ENCODE measurements at regions not wholly inside any gene's neighbourhood (a gene's known extent, or its start where the extent isn't known, plus 50 kb on each side); places are given as distances from the start of the nearest gene placed in this dataset.
A peak's percentile ranks its signal among the peaks of the same experiment; 100 is the strongest.
"Not testable (repeated sequence)": the region's sequence is repeated elsewhere in the genome, so short reads cannot be mapped to it uniquely, and the experiment has no call there.

GRCh38 chr5:62223312-62223670, 82.7 kb upstream of the KIF2A start:
- not testable (repeated sequence) for H3K4me3 ChIP-seq (ENCODE audit: low read depth, low read length)

GRCh38 chr5:62224987-62225601, 80.9 kb upstream of the KIF2A start:
- H3K4me3 ChIP-seq (ENCODE audit: low read depth, low read length), result not testable (repeated sequence)
- DNase-seq (ENCODE audit: low read depth), result peak; percentile 8

More at GRCh38 chr5:62223312-62223670, 82.7 kb upstream of the KIF2A start:
- TF ChIP-seq, protein P1, sequence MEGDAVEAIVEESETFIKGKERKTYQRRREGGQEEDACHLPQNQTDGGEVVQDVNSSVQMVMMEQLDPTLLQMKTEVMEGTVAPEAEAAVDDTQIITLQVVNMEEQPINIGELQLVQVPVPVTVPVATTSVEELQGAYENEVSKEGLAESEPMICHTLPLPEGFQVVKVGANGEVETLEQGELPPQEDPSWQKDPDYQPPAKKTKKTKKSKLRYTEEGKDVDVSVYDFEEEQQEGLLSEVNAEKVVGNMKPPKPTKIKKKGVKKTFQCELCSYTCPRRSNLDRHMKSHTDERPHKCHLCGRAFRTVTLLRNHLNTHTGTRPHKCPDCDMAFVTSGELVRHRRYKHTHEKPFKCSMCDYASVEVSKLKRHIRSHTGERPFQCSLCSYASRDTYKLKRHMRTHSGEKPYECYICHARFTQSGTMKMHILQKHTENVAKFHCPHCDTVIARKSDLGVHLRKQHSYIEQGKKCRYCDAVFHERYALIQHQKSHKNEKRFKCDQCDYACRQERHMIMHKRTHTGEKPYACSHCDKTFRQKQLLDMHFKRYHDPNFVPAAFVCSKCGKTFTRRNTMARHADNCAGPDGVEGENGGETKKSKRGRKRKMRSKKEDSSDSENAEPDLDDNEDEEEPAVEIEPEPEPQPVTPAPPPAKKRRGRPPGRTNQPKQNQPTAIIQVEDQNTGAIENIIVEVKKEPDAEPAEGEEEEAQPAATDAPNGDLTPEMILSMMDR (IDR thresholded peaks at IDR 0.05; ENCODE audit: low read depth, low read length), result peak; percentile 18
- not testable (repeated sequence) for DNase-seq (ENCODE audit: low read depth)

DNA sequence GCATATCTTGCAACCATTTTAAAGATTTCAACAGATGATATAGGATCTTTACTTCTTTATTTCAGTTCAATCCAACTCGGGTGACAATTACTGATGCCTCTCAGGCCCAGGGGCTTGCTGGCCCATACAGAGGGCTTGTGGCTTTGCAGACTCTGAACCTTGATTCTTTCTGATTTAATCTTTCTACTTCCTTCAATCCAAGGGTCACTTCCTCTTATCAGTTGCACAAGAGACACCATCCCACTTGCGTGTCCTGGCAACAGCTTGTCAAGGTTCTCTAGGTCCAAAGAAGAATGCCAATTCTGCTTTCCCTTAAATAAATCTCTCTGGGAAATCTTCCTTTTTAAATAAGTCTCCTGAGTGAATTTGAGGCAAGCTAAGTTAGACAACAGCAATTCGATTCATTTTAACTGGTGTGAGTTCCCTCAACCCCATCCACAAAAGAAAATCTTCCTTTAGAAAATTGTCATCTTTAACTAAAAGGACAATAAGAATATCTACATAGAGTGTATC, 75.1 kb upstream of the KIF2A start:
- DNase-seq (ENCODE audit: low read depth), result peak; percentile 6
- not testable (repeated sequence) for H3K4me3 ChIP-seq (ENCODE audit: low read depth, low read length)

GRCh38 chr5:62231576-62231975, 74.4 kb upstream of the KIF2A start:
- H3K4me3 ChIP-seq (ENCODE audit: low read depth, low read length), result no peak overlapping the region
- DNase-seq (ENCODE audit: low read depth), result no peak
- TF ChIP-seq POLR2A (IDR thresholded peaks at IDR 0.05; ENCODE audit: extremely low read depth, insufficient read length), result no peak
- TF ChIP-seq, protein P1 (IDR thresholded peaks at IDR 0.05; ENCODE audit: low read depth, low read length), result no peak
- TF ChIP-seq MYC (IDR thresholded peaks at IDR 0.05; ENCODE audit: low read depth, low read length), result no peak
- TF ChIP-seq, protein P2, sequence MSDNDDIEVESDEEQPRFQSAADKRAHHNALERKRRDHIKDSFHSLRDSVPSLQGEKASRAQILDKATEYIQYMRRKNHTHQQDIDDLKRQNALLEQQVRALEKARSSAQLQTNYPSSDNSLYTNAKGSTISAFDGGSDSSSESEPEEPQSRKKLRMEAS (IDR thresholded peaks at IDR 0.05; ENCODE audit: low read depth, low read length), result no peak

DNA sequence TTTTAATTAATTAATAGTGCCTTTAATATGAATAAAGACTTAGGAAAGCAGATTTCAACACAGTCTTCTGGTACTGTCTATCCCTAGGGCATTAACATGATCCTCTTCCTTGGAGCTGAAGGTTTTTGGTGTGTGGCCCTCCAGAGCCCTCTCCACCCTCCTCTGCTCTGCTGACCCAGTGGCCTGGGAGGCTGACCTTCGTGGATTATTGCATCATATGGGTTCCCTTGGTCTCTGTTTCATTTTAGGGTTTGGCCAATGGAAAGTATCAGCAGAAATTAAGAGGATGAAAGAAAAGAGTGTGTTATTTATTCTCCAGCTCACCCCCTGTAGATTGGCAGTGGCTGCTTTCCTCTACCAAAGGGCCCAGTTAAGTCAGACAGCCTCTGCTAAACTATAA, 73.8 kb upstream of the KIF2A start:
- H3K4me3 ChIP-seq (ENCODE audit: low read depth, low read length); DNase-seq (ENCODE audit: low read depth): not testable (repeated sequence)

- DNase-seq (ENCODE audit: low read depth), result peak; percentile 35
- not testable (repeated sequence) for H3K4me3 ChIP-seq (ENCODE audit: low read depth, low read length)
Observed at GRCh38 chr5:62233083-62234046, 72.6 kb upstream of the KIF2A start.

GRCh38 chr5:62236593-62236992, 69.4 kb upstream of the KIF2A start:
- H3K4me3 ChIP-seq (ENCODE audit: low read depth, low read length), result not testable (repeated sequence)

GRCh38 chr5:62237944-62238343, 68.1 kb upstream of the KIF2A start:
- not testable (repeated sequence) for H3K4me3 ChIP-seq (ENCODE audit: low read depth, low read length); DNase-seq (ENCODE audit: low read depth)

More at GRCh38 chr5:62236593-62236992, 69.4 kb upstream of the KIF2A start:
- DNase-seq (ENCODE audit: low read depth), result not testable (repeated sequence)

GRCh38 chr5:62238584-62238983, 67.4 kb upstream of the KIF2A start:
- H3K4me3 ChIP-seq (ENCODE audit: low read depth, low read length), result not testable (repeated sequence)

DNA sequence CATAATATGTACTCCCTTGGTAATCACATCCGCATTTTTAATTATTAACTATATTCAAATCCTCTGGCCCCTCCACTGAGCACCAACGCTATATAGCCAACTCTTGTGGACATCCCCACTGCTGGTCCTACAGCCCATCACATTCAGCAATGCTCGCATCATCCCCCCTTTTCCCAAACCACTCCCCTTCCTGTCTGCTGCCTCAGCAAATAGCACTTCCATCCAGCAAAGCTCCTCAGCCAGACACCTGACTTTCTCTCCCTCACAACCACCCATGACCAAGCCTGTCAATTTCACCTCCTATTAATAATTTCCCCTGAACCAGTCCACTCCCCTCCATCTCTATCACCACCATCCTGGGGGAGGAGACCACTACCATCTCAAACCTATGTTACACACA, 65.5 kb upstream of the KIF2A start:
- H3K4me3 ChIP-seq (ENCODE audit: low read depth, low read length); DNase-seq (ENCODE audit: low read depth): not testable (repeated sequence)

More at GRCh38 chr5:62238584-62238983, 67.4 kb upstream of the KIF2A start:
- not testable (repeated sequence) for DNase-seq (ENCODE audit: low read depth)

DNA sequence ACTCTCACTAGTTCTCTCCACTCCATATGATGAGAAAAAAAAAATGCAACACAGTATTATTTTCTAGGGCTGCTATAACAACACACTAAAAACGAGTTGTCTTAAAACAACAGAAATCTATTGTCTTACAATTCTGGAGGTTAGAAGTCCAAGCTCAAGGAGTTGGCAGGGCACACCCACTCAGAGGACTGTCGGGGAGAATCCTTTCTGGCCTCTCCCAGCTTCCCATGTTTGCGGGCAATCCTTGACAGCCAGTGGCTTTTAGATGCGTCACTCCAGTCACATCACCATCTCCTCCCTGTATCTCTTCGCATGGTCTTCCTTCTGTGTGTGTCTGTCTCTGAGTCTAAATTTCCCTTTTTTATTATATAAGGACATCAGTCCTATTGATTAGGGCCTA, 64.0 kb upstream of the KIF2A start:
- DNase-seq (ENCODE audit: low read depth); H3K4me3 ChIP-seq (ENCODE audit: low read depth, low read length): not testable (repeated sequence)

- not testable (repeated sequence) for DNase-seq (ENCODE audit: low read depth); H3K4me3 ChIP-seq (ENCODE audit: low read depth, low read length)
Observed at GRCh38 chr5:62243046-62243445, 63.0 kb upstream of the KIF2A start.

DNA sequence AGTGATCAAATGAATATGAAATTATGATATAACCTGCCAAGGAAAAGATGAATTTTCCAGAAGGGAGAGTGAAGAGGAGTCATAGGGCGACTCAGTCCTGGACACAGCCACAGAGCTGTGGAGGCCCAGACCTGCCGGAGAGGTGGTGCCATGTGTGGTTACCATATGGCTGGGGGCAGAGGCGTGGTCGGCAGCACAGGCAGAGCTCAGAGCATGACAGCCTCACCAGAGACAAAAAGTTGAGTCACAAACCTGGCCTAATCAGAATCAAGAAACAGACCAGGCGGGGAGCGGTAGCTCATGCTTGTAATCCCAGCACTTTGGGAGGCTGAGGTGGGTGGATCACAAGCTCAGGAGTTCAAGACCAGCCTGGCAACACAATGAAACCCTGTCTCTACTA, 57.8 kb upstream of the KIF2A start:
- not testable (repeated sequence) for DNase-seq (ENCODE audit: low read depth); H3K4me3 ChIP-seq (ENCODE audit: low read depth, low read length)

GRCh38 chr5:62250085-62250484, 55.9 kb upstream of the KIF2A start:
- not testable (repeated sequence) for DNase-seq (ENCODE audit: low read depth); H3K4me3 ChIP-seq (ENCODE audit: low read depth, low read length)

DNA sequence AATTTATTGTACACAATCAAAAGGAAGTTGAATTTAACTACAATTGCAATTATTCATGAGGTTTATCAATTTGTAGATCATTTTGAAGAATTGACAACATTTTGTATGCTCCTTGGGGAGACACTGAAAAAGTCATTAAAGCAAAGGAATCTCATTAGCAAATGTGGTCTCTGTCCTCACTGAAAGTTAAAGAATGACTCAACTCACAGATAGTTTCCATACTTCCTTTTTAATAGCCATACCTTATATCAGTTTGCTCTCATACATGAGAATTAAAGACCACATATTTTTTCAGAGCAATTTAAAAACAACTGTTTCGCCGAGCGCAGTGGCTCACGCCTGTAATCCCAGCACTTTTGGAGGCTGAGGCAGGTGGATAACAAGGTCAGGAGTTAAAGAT, 55.1 kb upstream of the KIF2A start:
- not testable (repeated sequence) for H3K4me3 ChIP-seq (ENCODE audit: low read depth, low read length); DNase-seq (ENCODE audit: low read depth)

- not testable (repeated sequence) for H3K4me3 ChIP-seq (ENCODE audit: low read depth, low read length); DNase-seq (ENCODE audit: low read depth)
Observed at GRCh38 chr5:62252519-62252918, 53.5 kb upstream of the KIF2A start.

All from NB4 (cell line).